DMS114 treated with DMSO at 0.1 percent for 48 hours (cell line): ENCODE measurements at regions not wholly inside any gene's neighbourhood (a gene's known extent, or its start where the extent isn't known, plus 50 kb on each side); places are given as distances from the start of the nearest gene placed in this dataset.

ENCODE experiments used
- DNase-seq: peaks from one replicate; lab custom pipeline; 2025; ENCODE audit not compliant: unreplicated experiment; lab: John Stamatoyannopoulos, UW

GRCh38 chr14:31993521-31993951 is 83.6 kb upstream of the ARHGAP5 start:
- no peak for DNase-seq

GRCh38 chr14:31994391-31995033 is 82.6 kb upstream of the ARHGAP5 start:
- DNase-seq = no peak

GRCh38 chr14:32003585-32003984 is 73.5 kb upstream of the ARHGAP5 start:
- DNase-seq = no peak

GRCh38 chr14:32004300-32004699 is 72.8 kb upstream of the ARHGAP5 start:
- no peak for DNase-seq

- DNase-seq = no peak
Observed at GRCh38 chr14:32005628-32006027, 71.5 kb upstream of the ARHGAP5 start.

GRCh38 chr14:32006263-32007110 is 70.6 kb upstream of the ARHGAP5 start:
- no peak for DNase-seq

GRCh38 chr14:32007755-32008362 is 69.2 kb upstream of the ARHGAP5 start:
- no peak for DNase-seq

- DNase-seq = no peak
Observed at GRCh38 chr14:32008602-32009193, 68.4 kb upstream of the ARHGAP5 start.

GRCh38 chr14:32009221-32009975 is 67.7 kb upstream of the ARHGAP5 start:
- DNase-seq = no peak

GRCh38 chr14:32009976-32010581 is 67.0 kb upstream of the ARHGAP5 start:
- DNase-seq = no peak

- DNase-seq = no peak
Observed at GRCh38 chr14:32010604-32011125, 66.4 kb upstream of the ARHGAP5 start.

GRCh38 chr14:32011225-32011624 is 65.9 kb upstream of the ARHGAP5 start:
- DNase-seq = no peak

- no peak for DNase-seq
Observed at GRCh38 chr14:32012062-32012461, 65.0 kb upstream of the ARHGAP5 start.

- no peak for DNase-seq
Observed at GRCh38 chr14:32012571-32012970, 64.5 kb upstream of the ARHGAP5 start.

- no peak for DNase-seq
Observed at GRCh38 chr14:32013083-32013482, 64.0 kb upstream of the ARHGAP5 start.

- no peak for DNase-seq
Observed at GRCh38 chr14:32014057-32014456, 63.0 kb upstream of the ARHGAP5 start.

GRCh38 chr14:32014498-32014897 is 62.6 kb upstream of the ARHGAP5 start:
- no peak for DNase-seq

GRCh38 chr14:32015166-32015565 is 61.9 kb upstream of the ARHGAP5 start:
- no peak for DNase-seq

GRCh38 chr14:32017587-32017986 is 59.5 kb upstream of the ARHGAP5 start:
- DNase-seq = no peak

GRCh38 chr14:32018391-32019092 is 58.6 kb upstream of the ARHGAP5 start:
- no peak for DNase-seq
